ENCODE measurements at regions not wholly inside any gene's neighbourhood (a gene's known extent, or its start where the extent isn't known, plus 50 kb on each side); places are given as distances from the start of the nearest gene placed in this dataset.

DNA sequence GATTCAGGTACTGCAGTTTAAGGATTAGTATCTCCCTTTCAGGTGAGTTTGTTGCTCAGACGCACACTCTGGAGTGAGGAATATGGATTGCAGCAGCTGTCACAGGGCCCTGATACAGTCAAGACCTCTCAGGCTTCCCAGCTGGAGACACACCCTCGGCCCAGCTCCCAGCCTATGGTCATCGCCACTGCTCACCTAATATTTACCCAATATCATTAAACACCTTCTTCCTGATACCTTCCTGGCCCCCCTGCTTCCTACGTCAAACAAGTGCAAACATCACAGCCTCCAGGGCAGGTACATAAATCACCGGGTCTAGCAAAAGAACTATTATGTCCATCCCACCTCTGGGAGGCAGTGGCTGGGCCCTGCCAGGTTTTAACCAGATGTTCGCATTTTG is 213.3 kb downstream of the MN1 start:
- no peak for TF ChIP-seq EZH2 (IDR thresholded peaks at IDR 0.05; ENCODE audit: low read length)
- TF ChIP-seq, protein P1, sequence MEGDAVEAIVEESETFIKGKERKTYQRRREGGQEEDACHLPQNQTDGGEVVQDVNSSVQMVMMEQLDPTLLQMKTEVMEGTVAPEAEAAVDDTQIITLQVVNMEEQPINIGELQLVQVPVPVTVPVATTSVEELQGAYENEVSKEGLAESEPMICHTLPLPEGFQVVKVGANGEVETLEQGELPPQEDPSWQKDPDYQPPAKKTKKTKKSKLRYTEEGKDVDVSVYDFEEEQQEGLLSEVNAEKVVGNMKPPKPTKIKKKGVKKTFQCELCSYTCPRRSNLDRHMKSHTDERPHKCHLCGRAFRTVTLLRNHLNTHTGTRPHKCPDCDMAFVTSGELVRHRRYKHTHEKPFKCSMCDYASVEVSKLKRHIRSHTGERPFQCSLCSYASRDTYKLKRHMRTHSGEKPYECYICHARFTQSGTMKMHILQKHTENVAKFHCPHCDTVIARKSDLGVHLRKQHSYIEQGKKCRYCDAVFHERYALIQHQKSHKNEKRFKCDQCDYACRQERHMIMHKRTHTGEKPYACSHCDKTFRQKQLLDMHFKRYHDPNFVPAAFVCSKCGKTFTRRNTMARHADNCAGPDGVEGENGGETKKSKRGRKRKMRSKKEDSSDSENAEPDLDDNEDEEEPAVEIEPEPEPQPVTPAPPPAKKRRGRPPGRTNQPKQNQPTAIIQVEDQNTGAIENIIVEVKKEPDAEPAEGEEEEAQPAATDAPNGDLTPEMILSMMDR (optimal IDR thresholded peaks at IDR 0.05 in 1 of 3, IDR thresholded peaks at IDR 0.05 in 1 of 3, conservative IDR thresholded peaks at IDR 0.05 in 1 of 3; ENCODE audit: extremely low read depth in 1 of 3, insufficient read depth in 2 of 3, low read length in 3 of 3): peak in 1 of 3 experiments; percentile 5
- Histone ChIP-seq H3K36me3 (ENCODE audit: control insufficient read depth in 2 of 2, extremely low read depth in 1 of 2, insufficient read depth in 2 of 2, low read length in 2 of 2) (no peaks in the 10 kb centered on the region), H3K4me3 (ENCODE audit: control insufficient read depth in 2 of 3, extremely low read depth in 1 of 3, insufficient read depth in 2 of 3, low read depth in 1 of 3, low read length in 3 of 3) (no peak overlapping the region), H3K4me1 (ENCODE audit: control insufficient read depth, extremely low read depth, insufficient read depth, low read length) (peaks cover 17% of the 10 kb centered on the region), H3K9ac (ENCODE audit: control insufficient read depth, extremely low read depth, insufficient read depth, low read length) (no peak overlapping the region), H3K27ac (ENCODE audit: control insufficient read depth, insufficient read depth, low read length) (no peak overlapping the region), H3K79me2 (ENCODE audit: control insufficient read depth, insufficient read depth, low read length) (no peaks in the 10 kb centered on the region), H3K4me2 (ENCODE audit: control insufficient read depth, extremely low read depth, insufficient read depth, low read depth, low read length) (no peak overlapping the region), H2AFZ (ENCODE audit: control insufficient read depth, low read length) (no peak overlapping the region), H3K27me3 (ENCODE audit: control insufficient read depth, extremely low read depth, insufficient read depth, low read length) (no peaks in the 10 kb centered on the region), H3K9me1 (ENCODE audit: control insufficient read depth, extremely low read depth, insufficient read depth, low read length) (no peaks in the 10 kb centered on the region), H4K20me1 (ENCODE audit: control insufficient read depth, extremely low read depth, insufficient read depth, low read length) (no peaks in the 10 kb centered on the region), H3K9me3 (ENCODE audit: control insufficient read depth, low read depth, low read length) (no peaks in the 10 kb centered on the region)
- DNase-seq (ENCODE audit: low read depth, low spot score) (no peak), FAIRE-seq (no peak)
- dilution Hi-C loops (cut with MboI; ENCODE audit: extremely low pct_ligation_motif_present, low sequenced_read_pairs): no loop called here

DNA sequence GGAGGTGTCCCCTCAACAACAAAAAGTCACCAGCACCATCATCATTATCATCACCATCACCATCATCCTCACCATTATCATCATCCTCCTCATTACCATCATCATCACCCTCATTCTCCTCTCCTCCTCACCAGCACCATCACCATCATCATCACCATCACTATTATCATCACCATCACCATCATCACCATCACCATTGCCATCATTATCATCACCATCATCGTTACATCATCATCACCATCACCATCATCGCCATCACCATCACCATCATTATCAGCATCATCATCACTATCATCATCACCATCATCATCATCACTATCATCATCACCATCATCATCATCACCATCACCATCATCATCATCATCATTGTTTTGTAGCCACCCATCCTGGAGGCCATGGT is 212.6 kb downstream of the MN1 start:
- H3K36me3 ChIP-seq (ENCODE audit: control insufficient read depth in 2 of 2, extremely low read depth in 1 of 2, insufficient read depth in 2 of 2, low read length in 2 of 2): no peaks in the 10 kb centered on the region

More for the DNA sequence above, 212.6 kb downstream of the MN1 start:
- no peak overlapping the region for H3K9ac ChIP-seq (ENCODE audit: control insufficient read depth, extremely low read depth, insufficient read depth, low read length)
- FAIRE-seq: no peak
- H3K9me1 ChIP-seq (ENCODE audit: control insufficient read depth, extremely low read depth, insufficient read depth, low read length): no peaks in the 10 kb centered on the region
- H3K79me2 ChIP-seq (ENCODE audit: control insufficient read depth, insufficient read depth, low read length): no peaks in the 10 kb centered on the region
- no peak for TF ChIP-seq EZH2 (IDR thresholded peaks at IDR 0.05; ENCODE audit: low read length)
- TF ChIP-seq, protein P1 (optimal IDR thresholded peaks at IDR 0.05 in 1 of 3, IDR thresholded peaks at IDR 0.05 in 1 of 3, conservative IDR thresholded peaks at IDR 0.05 in 1 of 3; ENCODE audit: extremely low read depth in 1 of 3, insufficient read depth in 2 of 3, low read length in 3 of 3): no peak
- no peak overlapping the region for H2AFZ ChIP-seq (ENCODE audit: control insufficient read depth, low read length)
- peaks cover 12% of the 10 kb centered on the region for H3K4me1 ChIP-seq (ENCODE audit: control insufficient read depth, extremely low read depth, insufficient read depth, low read length)
- no peak overlapping the region for H3K4me2 ChIP-seq (ENCODE audit: control insufficient read depth, extremely low read depth, insufficient read depth, low read depth, low read length)
- H3K9me3 ChIP-seq (ENCODE audit: control insufficient read depth, low read depth, low read length): no peaks in the 10 kb centered on the region
- H4K20me1 ChIP-seq (ENCODE audit: control insufficient read depth, extremely low read depth, insufficient read depth, low read length): no peaks in the 10 kb centered on the region
- H3K27me3 ChIP-seq (ENCODE audit: control insufficient read depth, extremely low read depth, insufficient read depth, low read length): no peaks in the 10 kb centered on the region
- DNase-seq (ENCODE audit: low read depth, low spot score): no peak
- dilution Hi-C loops (cut with MboI; ENCODE audit: extremely low pct_ligation_motif_present, low sequenced_read_pairs): no loop called here
- H3K4me3 ChIP-seq (ENCODE audit: control insufficient read depth in 2 of 3, extremely low read depth in 1 of 3, insufficient read depth in 2 of 3, low read depth in 1 of 3, low read length in 3 of 3): no peak overlapping the region
- no peak overlapping the region for H3K27ac ChIP-seq (ENCODE audit: control insufficient read depth, insufficient read depth, low read length)

Data from keratinocyte (primary cell).